ENCODE measurements at regions not wholly inside any gene's neighbourhood (a gene's known extent, or its start where the extent isn't known, plus 50 kb on each side); places are given as distances from the start of the nearest gene placed in this dataset.

DNA sequence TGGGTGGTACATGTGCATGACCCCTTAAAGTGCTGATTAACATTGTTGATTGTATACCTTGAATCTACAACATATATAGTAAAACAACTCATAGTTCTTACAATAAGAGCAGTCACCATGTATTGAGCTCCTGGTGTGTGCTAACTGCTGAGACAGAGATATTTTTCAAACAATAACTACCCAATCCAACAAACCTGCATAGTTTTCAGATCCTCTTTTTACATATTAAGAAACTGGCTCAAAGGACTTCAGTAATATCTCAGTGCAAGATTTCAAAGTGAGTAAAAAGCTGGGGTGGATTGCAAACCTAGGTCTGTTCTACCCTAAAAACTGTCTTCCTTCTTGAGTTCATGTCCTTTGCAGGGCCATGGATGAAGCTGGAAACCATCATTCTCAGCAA lies 272.2 kb downstream of the SNX13 start:
- Histone ChIP-seq H3K4me1 (no peaks in the 10 kb centered on the region), H3K36me3 (no peaks in the 10 kb centered on the region), H3K27ac (no peak overlapping the region), H3K27me3 (no peaks in the 10 kb centered on the region), H3K9me3 (no peaks in the 10 kb centered on the region), H3K4me3 (no peak overlapping the region)
- no peak for DNase-seq
- intact Hi-C loops (cut with DNase I; ENCODE audit: low total_unique reads), result no loop called here
- TF ChIP-seq, protein P1, sequence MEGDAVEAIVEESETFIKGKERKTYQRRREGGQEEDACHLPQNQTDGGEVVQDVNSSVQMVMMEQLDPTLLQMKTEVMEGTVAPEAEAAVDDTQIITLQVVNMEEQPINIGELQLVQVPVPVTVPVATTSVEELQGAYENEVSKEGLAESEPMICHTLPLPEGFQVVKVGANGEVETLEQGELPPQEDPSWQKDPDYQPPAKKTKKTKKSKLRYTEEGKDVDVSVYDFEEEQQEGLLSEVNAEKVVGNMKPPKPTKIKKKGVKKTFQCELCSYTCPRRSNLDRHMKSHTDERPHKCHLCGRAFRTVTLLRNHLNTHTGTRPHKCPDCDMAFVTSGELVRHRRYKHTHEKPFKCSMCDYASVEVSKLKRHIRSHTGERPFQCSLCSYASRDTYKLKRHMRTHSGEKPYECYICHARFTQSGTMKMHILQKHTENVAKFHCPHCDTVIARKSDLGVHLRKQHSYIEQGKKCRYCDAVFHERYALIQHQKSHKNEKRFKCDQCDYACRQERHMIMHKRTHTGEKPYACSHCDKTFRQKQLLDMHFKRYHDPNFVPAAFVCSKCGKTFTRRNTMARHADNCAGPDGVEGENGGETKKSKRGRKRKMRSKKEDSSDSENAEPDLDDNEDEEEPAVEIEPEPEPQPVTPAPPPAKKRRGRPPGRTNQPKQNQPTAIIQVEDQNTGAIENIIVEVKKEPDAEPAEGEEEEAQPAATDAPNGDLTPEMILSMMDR (IDR thresholded peaks at IDR 0.05), result no peak
- TF ChIP-seq POLR2A (IDR thresholded peaks at IDR 0.05), result no peak

DNA sequence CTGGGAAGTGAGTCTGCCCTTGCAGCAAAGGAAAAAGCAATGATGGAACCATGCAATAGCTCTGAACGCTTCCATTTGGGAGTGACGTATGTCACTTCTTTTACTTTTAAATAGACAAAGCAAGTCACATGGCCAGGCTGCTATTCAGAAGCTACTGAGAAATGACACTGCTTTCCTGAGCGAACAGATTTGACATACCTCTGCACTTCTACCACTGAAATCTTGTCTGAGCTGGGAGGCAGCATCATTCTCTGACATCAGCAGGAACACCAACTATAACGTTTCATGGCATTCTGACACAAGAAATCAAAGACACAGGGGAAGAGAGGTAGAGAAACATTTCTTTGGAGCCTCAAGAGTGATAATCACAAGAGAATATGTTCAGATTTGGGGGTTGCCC lies 271.1 kb downstream of the SNX13 start:
- no peak for TF ChIP-seq POLR2A (IDR thresholded peaks at IDR 0.05)
- TF ChIP-seq, protein P1 (IDR thresholded peaks at IDR 0.05), result no peak
- Histone ChIP-seq H3K4me3 (no peak overlapping the region), H3K36me3 (no peaks in the 10 kb centered on the region), H3K9me3 (no peaks in the 10 kb centered on the region), H3K27me3 (no peaks in the 10 kb centered on the region), H3K4me1 (no peaks in the 10 kb centered on the region), H3K27ac (no peak overlapping the region)
- no peak for DNase-seq
- intact Hi-C loops (cut with DNase I; ENCODE audit: low total_unique reads), result no loop called here

DNA sequence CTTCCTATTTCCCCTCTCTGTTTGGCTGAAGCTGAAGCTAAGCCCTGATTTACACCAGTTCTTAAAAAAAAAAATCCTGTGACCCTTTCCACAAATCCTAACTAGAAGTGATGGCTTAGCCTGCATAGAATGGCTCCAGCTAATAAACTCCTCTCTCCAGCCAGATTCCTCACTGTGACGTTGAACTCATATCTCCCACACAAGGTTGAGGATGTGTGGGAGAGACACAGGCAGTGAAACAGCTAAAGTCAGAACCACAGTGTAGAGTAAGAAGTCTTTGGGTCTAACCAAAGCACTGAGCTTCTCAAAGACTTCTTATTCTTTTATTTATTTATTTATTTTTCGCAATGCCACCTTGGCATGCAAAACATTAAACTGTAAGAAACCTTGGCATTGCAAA lies 268.3 kb downstream of the SNX13 start:
- Histone ChIP-seq H3K4me3 (no peak overlapping the region), H3K36me3 (no peaks in the 10 kb centered on the region), H3K27ac (no peak overlapping the region), H3K4me1 (no peaks in the 10 kb centered on the region), H3K9me3 (no peaks in the 10 kb centered on the region), H3K27me3 (no peaks in the 10 kb centered on the region)
- TF ChIP-seq POLR2A (IDR thresholded peaks at IDR 0.05), result no peak
- TF ChIP-seq, protein P1 (IDR thresholded peaks at IDR 0.05), result no peak
- no peak for DNase-seq
- intact Hi-C loops (cut with DNase I; ENCODE audit: low total_unique reads), result no loop called here

DNA sequence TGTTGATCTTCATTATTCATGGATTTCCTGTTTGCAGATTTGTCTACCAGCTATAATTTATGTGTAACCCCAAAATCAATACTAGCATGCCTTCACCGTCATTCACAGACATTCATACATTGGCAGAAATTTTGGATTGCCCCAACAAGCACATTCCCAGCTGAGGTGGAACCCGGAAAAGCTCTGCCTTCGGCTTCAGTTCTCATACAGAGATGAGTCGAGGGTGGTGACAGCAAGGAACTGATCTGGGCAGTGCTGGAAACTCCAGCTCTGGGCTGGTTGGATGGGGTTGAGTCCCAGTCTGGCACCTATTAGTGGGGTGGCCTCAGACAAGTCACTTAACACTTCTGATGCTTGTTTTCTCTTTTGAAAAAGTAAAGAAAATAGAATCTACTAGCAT lies 267.5 kb downstream of the SNX13 start:
- no peaks in the 10 kb centered on the region for H3K36me3 ChIP-seq
- no peaks in the 10 kb centered on the region for H3K4me1 ChIP-seq
- H3K9me3 ChIP-seq, result no peaks in the 10 kb centered on the region
- no peak overlapping the region for H3K27ac ChIP-seq
- no peak for DNase-seq
- TF ChIP-seq, protein P1 (IDR thresholded peaks at IDR 0.05), result no peak
- TF ChIP-seq POLR2A (IDR thresholded peaks at IDR 0.05), result no peak
- no peaks in the 10 kb centered on the region for H3K27me3 ChIP-seq
- intact Hi-C loops (cut with DNase I; ENCODE audit: low total_unique reads), result no loop called here
- no peak overlapping the region for H3K4me3 ChIP-seq

GRCh38 chr7:17674166-17674942 lies 265.9 kb downstream of the SNX13 start:
- Histone ChIP-seq H3K36me3 (no peaks in the 10 kb centered on the region), H3K27me3 (no peaks in the 10 kb centered on the region), H3K4me1 (no peaks in the 10 kb centered on the region), H3K9me3 (no peaks in the 10 kb centered on the region), H3K27ac (no peak overlapping the region), H3K4me3 (no peak overlapping the region)
- intact Hi-C loops (cut with DNase I; ENCODE audit: low total_unique reads), result no loop called here
- TF ChIP-seq POLR2A (IDR thresholded peaks at IDR 0.05), result no peak
- TF ChIP-seq, protein P1 (IDR thresholded peaks at IDR 0.05), result no peak
- no peak for DNase-seq
